Neutrophil (primary cell): ENCODE measurements at regions not wholly inside any gene's neighbourhood (a gene's known extent, or its start where the extent isn't known, plus 50 kb on each side); places are given as distances from the start of the nearest gene placed in this dataset.

Experiments used
- H3K27ac ChIP-seq: fragments of 200-600 bp; sonication (generic); 2 replicates; pipeline ENCODE4 v1.5.1; 2016; ENCODE audit warnings: mild to moderate bottlenecking, moderate library complexity
- H3K27me3 ChIP-seq: fragments of 200-600 bp; sonication (generic); 2 replicates; pipeline ENCODE4 v1.6.0; 2016; ENCODE audit warnings: mild to moderate bottlenecking
- H3K36me3 ChIP-seq: fragments of 200-600 bp; sonication (generic); 2 replicates; pipeline ENCODE4 v1.5.1; 2017
- H3K4me1 ChIP-seq, 2 experiments: fragments of 200-600 bp in 1 of 2; sonication (generic) in 1 of 2; 1 replicate in 1 of 2; 2 replicates in 1 of 2; pipeline versions ENCODE4 v1.5.1 to v1.6.1; 2013 to 2016; ENCODE audit warnings: low read depth in 1 of 2, low read length in 1 of 2, mild to moderate bottlenecking in 1 of 2, moderate library complexity in 1 of 2; ENCODE audit not compliant: control insufficient read depth in 1 of 2, insufficient read depth in 1 of 2
- H3K4me3 ChIP-seq, 2 experiments: fragments of 200-600 bp in 1 of 2; sonication (generic) in 1 of 2; 1 replicate in 1 of 2; 2 replicates in 1 of 2; pipeline ENCODE4 v1.5.1; 2013 to 2016; ENCODE audit warnings: low read depth in 1 of 2, low read length in 1 of 2, mild to moderate bottlenecking in 1 of 2, moderate library complexity in 1 of 2
- H3K9me3 ChIP-seq: fragments of 200-600 bp; sonication (generic); 2 replicates; pipeline ENCODE4 v1.5.1; 2016
- CTCF ChIP-seq: fragments of 200-600 bp; sonication (generic); IDR thresholded peaks from 2 replicates; pipeline ENCODE4 v1.5.1; 2016; ENCODE audit warnings: antibody characterized with exemption

- no peak for TF ChIP-seq CTCF
- no peaks in the 10 kb centered on the region for H3K9me3 ChIP-seq
- H3K27ac ChIP-seq = no peak overlapping the region
- no peak overlapping the region for H3K4me3 ChIP-seq
- H3K27me3 ChIP-seq = peaks cover 12% of the 10 kb centered on the region
- no peaks in the 10 kb centered on the region for H3K36me3 ChIP-seq
- H3K4me1 ChIP-seq = no peaks in the 10 kb centered on the region
These were observed 113.5 kb downstream of the NPIPB5 start for GRCh38 chr16:22624038-22624799.

GRCh38 chr16:22624800-22625533 lies 114.3 kb downstream of the NPIPB5 start:
- Histone ChIP-seq H3K4me3 (no peak overlapping the region), H3K9me3 (no peaks in the 10 kb centered on the region), H3K27ac (no peak overlapping the region), H3K27me3 (peaks cover 12% of the 10 kb centered on the region), H3K36me3 (no peaks in the 10 kb centered on the region), H3K4me1 (no peaks in the 10 kb centered on the region)
- TF ChIP-seq CTCF = no peak

- H3K36me3 ChIP-seq = no peaks in the 10 kb centered on the region
- no peak overlapping the region for H3K4me3 ChIP-seq
- no peak overlapping the region for H3K27ac ChIP-seq
- no peaks in the 10 kb centered on the region for H3K9me3 ChIP-seq
- peaks cover 8% of the 10 kb centered on the region for H3K27me3 ChIP-seq
- no peak for TF ChIP-seq CTCF
- no peaks in the 10 kb centered on the region for H3K4me1 ChIP-seq
These were observed 115.3 kb downstream of the NPIPB5 start for GRCh38 chr16:22625967-22626366.

GRCh38 chr16:22627043-22627442 lies 116.4 kb downstream of the NPIPB5 start:
- Histone ChIP-seq H3K4me3 (no peak overlapping the region), H3K27me3 (peaks cover 6% of the 10 kb centered on the region), H3K36me3 (no peaks in the 10 kb centered on the region), H3K9me3 (no peaks in the 10 kb centered on the region), H3K27ac (no peak overlapping the region), H3K4me1 (no peaks in the 10 kb centered on the region)
- TF ChIP-seq CTCF = no peak

- Histone ChIP-seq H3K27me3 (peaks cover 14% of the 10 kb centered on the region), H3K4me3 (no peak overlapping the region), H3K36me3 (no peaks in the 10 kb centered on the region), H3K9me3 (no peaks in the 10 kb centered on the region), H3K27ac (no peak overlapping the region), H3K4me1 (no peaks in the 10 kb centered on the region)
- no peak for TF ChIP-seq CTCF
These were observed 118.3 kb downstream of the NPIPB5 start for GRCh38 chr16:22628994-22629393.
